Cardiac muscle cell (in vitro differentiated cells and primary cell): ENCODE measurements at regions not wholly inside any gene's neighbourhood (a gene's known extent, or its start where the extent isn't known, plus 50 kb on each side); places are given as distances from the start of the nearest gene placed in this dataset.

Experiments
- DNase-seq, 2 donors: peaks; one replicate each; pipeline versions ENCODE4 v3.0.0 to v3.0.0-alpha.2; 2010 to 2017; ENCODE audit warnings: low read depth in 1 of 2, low spot score in 1 of 2
- H3K27ac ChIP-seq: fragments of 200-600 bp; sonication (generic); 2 replicates; pipeline ENCODE4 v1.5.1; 2016
- H3K27me3 ChIP-seq: fragments of 200-600 bp; sonication (generic); 2 replicates; pipeline ENCODE4 v1.6.0; 2016; ENCODE audit warnings: control low read depth
- H3K36me3 ChIP-seq: fragments of 200-600 bp; sonication (generic); 2 replicates; pipeline ENCODE4 v1.5.1; 2016; ENCODE audit warnings: control low read depth
- H3K4me1 ChIP-seq: fragments of 200-600 bp; sonication (generic); 2 replicates; pipeline ENCODE4 v1.8.1; 2017; ENCODE audit warnings: low read depth, mild to moderate bottlenecking, mixed run types
- H3K4me3 ChIP-seq: fragments of 200-600 bp; sonication (generic); 2 replicates; pipeline ENCODE4 v1.5.1; 2016; ENCODE audit warnings: mild to moderate bottlenecking
- H3K9me3 ChIP-seq: fragments of 200-600 bp; sonication (generic); 2 replicates; pipeline ENCODE4 v1.5.1; 2017; ENCODE audit warnings: low read depth, mild to moderate bottlenecking, control low read depth
- CTCF ChIP-seq: IDR thresholded peaks from 2 replicates; pipeline ENCODE4 v1.5.1; 2012; ENCODE audit warnings: low read depth, mild to moderate bottlenecking, low read length

GRCh38 chr12:76696186-76696585 lies 67.7 kb upstream of the ZDHHC17 start:
- DNase-seq: no peak
- Histone ChIP-seq H3K4me3 (no peak overlapping the region), H3K9me3 (no peaks in the 10 kb centered on the region), H3K27me3 (no peaks in the 10 kb centered on the region), H3K27ac (no peak overlapping the region), H3K36me3 (no peaks in the 10 kb centered on the region), H3K4me1 (peaks cover 6% of the 10 kb centered on the region)
- no peak for TF ChIP-seq CTCF

- H3K9me3 ChIP-seq: no peaks in the 10 kb centered on the region
- no peak overlapping the region for H3K4me3 ChIP-seq
- H3K27me3 ChIP-seq: no peaks in the 10 kb centered on the region
- peaks cover 6% of the 10 kb centered on the region for H3K4me1 ChIP-seq
- H3K36me3 ChIP-seq: no peaks in the 10 kb centered on the region
- TF ChIP-seq CTCF: no peak
- DNase-seq: peak in 1 of 2 donors; percentile 42
- H3K27ac ChIP-seq: no peak overlapping the region
Observed at GRCh38 chr12:76697849-76698248, 66.1 kb upstream of the ZDHHC17 start.

GRCh38 chr12:76698316-76698715 lies 65.6 kb upstream of the ZDHHC17 start:
- H3K27ac ChIP-seq: no peak overlapping the region

GRCh38 chr12:76698966-76699365 lies 64.9 kb upstream of the ZDHHC17 start:
- no peak for DNase-seq
- no peaks in the 10 kb centered on the region for H3K9me3 ChIP-seq
- no peaks in the 10 kb centered on the region for H3K36me3 ChIP-seq
- peaks cover 6% of the 10 kb centered on the region for H3K4me1 ChIP-seq
- H3K27me3 ChIP-seq: no peaks in the 10 kb centered on the region
- no peak for TF ChIP-seq CTCF
- H3K4me3 ChIP-seq: no peak overlapping the region
- H3K27ac ChIP-seq: no peak overlapping the region

More at GRCh38 chr12:76698316-76698715, 65.6 kb upstream of the ZDHHC17 start:
- no peak for TF ChIP-seq CTCF
- no peak overlapping the region for H3K4me3 ChIP-seq
- no peaks in the 10 kb centered on the region for H3K27me3 ChIP-seq
- H3K36me3 ChIP-seq: no peaks in the 10 kb centered on the region
- H3K9me3 ChIP-seq: no peaks in the 10 kb centered on the region
- H3K4me1 ChIP-seq: peaks cover 6% of the 10 kb centered on the region
- DNase-seq: no peak

GRCh38 chr12:76701690-76702089 lies 62.2 kb upstream of the ZDHHC17 start:
- no peak for DNase-seq
- no peaks in the 10 kb centered on the region for H3K27me3 ChIP-seq
- no peak overlapping the region for H3K4me3 ChIP-seq
- H3K36me3 ChIP-seq: no peaks in the 10 kb centered on the region
- no peaks in the 10 kb centered on the region for H3K9me3 ChIP-seq
- no peak for TF ChIP-seq CTCF
- no peak overlapping the region for H3K27ac ChIP-seq
- H3K4me1 ChIP-seq: peaks cover 8% of the 10 kb centered on the region

GRCh38 chr12:76702946-76703345 lies 61.0 kb upstream of the ZDHHC17 start:
- no peak overlapping the region for H3K4me3 ChIP-seq
- H3K9me3 ChIP-seq: no peaks in the 10 kb centered on the region
- no peak for DNase-seq
- no peaks in the 10 kb centered on the region for H3K36me3 ChIP-seq
- peaks cover 4% of the 10 kb centered on the region for H3K4me1 ChIP-seq
- no peak for TF ChIP-seq CTCF
- H3K27me3 ChIP-seq: no peaks in the 10 kb centered on the region
- H3K27ac ChIP-seq: no peak overlapping the region
